HCT116 (cell line): ENCODE measurements at regions not wholly inside any gene's neighbourhood (a gene's known extent, or its start where the extent isn't known, plus 50 kb on each side); places are given as distances from the start of the nearest gene placed in this dataset.

ENCODE experiments used
- ATAC-seq: fragments of 200-7000 bp; cut with Tn5 transposase; 2 replicates; pipeline ENCODE4 v1.9.1; 2020; ENCODE audit warnings: mild to moderate bottlenecking, moderate library complexity
- BruUV-seq: library from RNA; stranded (reverse); fragments of 400-500 nt; replicated peaks from 2 replicates; lab custom pipeline; 2021; lab: Mats Ljungman, UMichigan
- CTCF ChIA-PET: fragments of 300-600 bp; sonication (Branson Sonifier 250); formaldehyde crosslinking; loops from one replicate; lab custom pipeline; 2021; ENCODE audit warnings: antibody characterized with exemption; lab: Charles Lee
- POLR2A ChIA-PET: fragments of 300-600, 350-600 bp; sonication (Branson Sonifier 250); formaldehyde crosslinking; loops from one replicate; lab custom pipeline; 2021; ENCODE audit warnings: antibody characterized with exemption; lab: Charles Lee
- RAD21 ChIA-PET, 2 experiments: fragments of 300-600 bp; sonication (Branson Sonifier 250); formaldehyde crosslinking; loops; one replicate each; lab custom pipeline; 2023; ENCODE audit warnings: low total read pairs in 2 of 2; ENCODE audit not compliant: uncharacterized antibody in 2 of 2, unreplicated experiment in 2 of 2, low non-redundant PET in 1 of 2; lab: Charles Lee
- DNase-seq: peaks from one replicate; pipeline ENCODE4 v3.0.0-alpha.2; 2010; ENCODE audit warnings: low read depth, low spot score
- H2AFZ ChIP-seq: fragments of 200-600 bp; shearing (Covaris generic), sonication (generic); 2 replicates; pipeline ENCODE4 v1.6.1; 2017; ENCODE audit warnings: low read depth, mixed run types, mixed read lengths, antibody characterized with exemption, low read length; ENCODE audit not compliant: poor library complexity, severe bottlenecking
- H3K27ac ChIP-seq: 2 replicates; pipeline ENCODE4 v1.5.1; 2012; ENCODE audit warnings: low read depth, low read length
- H3K27me3 ChIP-seq: fragments of 200-600 bp; sonication (generic); 2 replicates; pipeline ENCODE4 v1.6.1; 2016; ENCODE audit warnings: mixed run types, low read length, mixed read lengths; ENCODE audit not compliant: insufficient read depth
- H3K36me3 ChIP-seq, 2 experiments: fragments of 200-500 bp in 1 of 2; fragments of 200-600 bp in 1 of 2; sonication (Bioruptor generic) in 1 of 2; sonication (generic) in 1 of 2; 2 replicates each; pipeline versions ENCODE4 v1.5.1 to v1.6.1; 2014 to 2016; ENCODE audit warnings: low read length in 2 of 2, inconsistent platforms in 1 of 2, mixed read lengths in 1 of 2, mixed run types in 1 of 2; ENCODE audit not compliant: insufficient read depth in 2 of 2, control insufficient read depth in 1 of 2
- H3K4me1 ChIP-seq, 2 experiments: fragments of 200-600 bp in 1 of 2; sonication (generic) in 1 of 2; 2 replicates each; pipeline versions ENCODE4 v1.5.1 to v1.6.1; 2012 to 2017; ENCODE audit warnings: low read length in 2 of 2, inconsistent platforms in 1 of 2, mild to moderate bottlenecking in 1 of 2, mixed read lengths in 1 of 2, mixed run types in 1 of 2, moderate library complexity in 1 of 2; ENCODE audit not compliant: insufficient read depth in 2 of 2, control insufficient read depth in 1 of 2
- H3K4me2 ChIP-seq: fragments of 200-600 bp; sonication (generic); 2 replicates; pipeline ENCODE4 v1.6.1; 2017; ENCODE audit warnings: mixed run types, low read length, mixed read lengths
- H3K4me3 ChIP-seq, 2 experiments: fragments of 200-600 bp in 1 of 2; sonication (generic) in 1 of 2; replicated peaks in 1 of 2; 2 replicates each; pipeline ENCODE4 v1.5.1; 2011 to 2016; ENCODE audit warnings: low read length in 2 of 2, control low read depth in 1 of 2, low read depth in 1 of 2, mild to moderate bottlenecking in 1 of 2, mixed read lengths in 1 of 2, mixed run types in 1 of 2
- H3K79me2 ChIP-seq: fragments of 200-600 bp; sonication (generic); 2 replicates; pipeline ENCODE4 v1.6.1; 2017; ENCODE audit warnings: mild to moderate bottlenecking, mixed run types, low read length, moderate library complexity, mixed read lengths; ENCODE audit not compliant: insufficient read depth
- H3K9ac ChIP-seq: fragments of 200-600 bp; sonication (generic); 2 replicates; pipeline ENCODE4 v1.6.1; 2016; ENCODE audit warnings: low read length, mixed read lengths
- H3K9me2 ChIP-seq: fragments of 200-600 bp; sonication (generic), shearing (Covaris generic); 2 replicates; pipeline ENCODE4 v1.6.1; 2017; ENCODE audit warnings: mixed run types, mild to moderate bottlenecking, moderate library complexity; ENCODE audit not compliant: insufficient read depth
- H3K9me3 ChIP-seq, 2 experiments: fragments of 200-500 bp in 1 of 2; fragments of 200-600 bp in 1 of 2; sonication (Bioruptor generic) in 1 of 2; sonication (generic) in 1 of 2; 2 replicates each; pipeline ENCODE4 v1.6.1; 2014 to 2017; ENCODE audit warnings: low read length in 2 of 2, mixed read lengths in 2 of 2, inconsistent platforms in 1 of 2, low read depth in 1 of 2, mild to moderate bottlenecking in 1 of 2, mixed run types in 1 of 2, moderate library complexity in 1 of 2; ENCODE audit not compliant: control insufficient read depth in 1 of 2, insufficient read depth in 1 of 2
- H4K20me1 ChIP-seq: fragments of 200-600 bp; sonication (generic), shearing (Covaris generic); 2 replicates; pipeline ENCODE4 v1.6.1; 2017; ENCODE audit warnings: mixed run types, mild to moderate bottlenecking, moderate library complexity; ENCODE audit not compliant: insufficient read depth
- CBX3 ChIP-seq: IDR thresholded peaks from 2 replicates; pipeline ENCODE4 v1.6.1; 2012; ENCODE audit warnings: low read depth
- CEBPB ChIP-seq: IDR thresholded peaks from 2 replicates; pipeline ENCODE4 v1.6.1; 2012; ENCODE audit warnings: low read depth
- EZH2 ChIP-seq: fragments of 200-600 bp; sonication (generic); IDR thresholded peaks from 2 replicates; pipeline ENCODE4 v1.6.1; 2017; ENCODE audit warnings: antibody characterized with exemption, mixed run types
- FOSL1 ChIP-seq: IDR thresholded peaks from 2 replicates; pipeline ENCODE4 v1.6.1; 2012; ENCODE audit warnings: low read depth
- RAD21 ChIP-seq: IDR thresholded peaks from 2 replicates; pipeline ENCODE4 v1.6.1; 2012; ENCODE audit warnings: low read depth, mild to moderate bottlenecking
- ZFX ChIP-seq: fragments of 450-650 bp; IDR thresholded peaks from 2 replicates; pipeline ENCODE4 v1.6.1; 2017
- intact Hi-C: fragments of 100-400 bp; cut with micrococcal nuclease; formaldehyde crosslinking; loops from 2 replicates; pipeline ENCODE4 v1.10.0; 2022
- TF ChIP-seq, protein P1 (sequence below): IDR thresholded peaks from 2 replicates; pipeline ENCODE4 v1.6.1; 2012
- TF ChIP-seq, protein P2 (sequence below), 3 experiments: fragments of 200-600 bp in 1 of 3; sonication (generic) in 1 of 3; IDR thresholded peaks in 2 of 3; conservative IDR thresholded peaks in 1 of 3; 2 replicates each; pipeline ENCODE4 v1.5.1; 2012 to 2017; ENCODE audit warnings: low read depth in 2 of 3, low read length in 2 of 3, antibody characterized with exemption in 1 of 3, borderline replicate concordance in 1 of 3, control low read depth in 1 of 3, mild to moderate bottlenecking in 1 of 3, mixed read lengths in 1 of 3, mixed run types in 1 of 3, moderate library complexity in 1 of 3; ENCODE audit not compliant: insufficient read depth in 1 of 3

DNA sequence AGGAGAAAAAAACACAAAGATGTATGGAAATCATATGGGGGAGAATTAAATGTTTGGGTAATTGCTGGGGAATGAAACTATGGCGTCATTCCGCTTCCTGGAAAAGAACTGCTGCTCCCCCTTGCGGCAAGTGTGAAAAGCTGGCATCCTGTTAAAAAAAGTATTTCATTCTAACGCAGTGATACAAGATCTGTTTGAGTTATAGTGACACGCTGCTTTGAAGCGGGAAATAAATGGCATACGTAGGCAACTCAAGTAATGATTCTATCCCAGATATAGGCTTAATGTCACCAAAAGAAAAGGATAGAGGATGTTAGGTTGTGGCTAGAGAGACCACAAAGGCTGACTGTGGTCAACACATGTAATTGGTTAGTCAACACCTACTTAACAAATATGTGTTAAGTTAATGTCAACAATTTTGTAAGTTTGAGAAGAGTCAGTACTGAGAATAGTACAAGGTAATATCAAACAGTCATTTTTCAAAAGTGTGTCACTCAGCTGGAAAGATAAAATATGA, 70.2 kb upstream of the ALDH1A1 start:
- no TSS peak for BruUV-seq
- intact Hi-C loops: loop anchor here (5.0 kb wide), 2 partner anchors 151 to 166 kb away; no protein-coding TSS in a partner anchor
- POLR2A ChIA-PET: no interaction called here
- no peaks in the 10 kb centered on the region for H3K9me3 ChIP-seq
- H3K4me2 ChIP-seq: peak overlapping the region; percentile 22; the same call in 1 of the 2 replicates
- RAD21 ChIA-PET: interaction anchor here in 1 of 2 experiments (0.6 kb wide), 1 partner anchor 148 kb away, joined by 5 read pairs; no protein-coding TSS in a partner anchor
- 0 out of 4 replicates have a peak, but pooled peaks cover 0 to 4% of the 10 kb centered on the region in 2 experiments for H3K4me1 ChIP-seq
- DNase-seq (peak; percentile 62), ATAC-seq (peak; percentile 76)
- peak overlapping the region; percentile 97 for H2AFZ ChIP-seq
- no peaks in the 10 kb centered on the region for H4K20me1 ChIP-seq
- no peaks in the 10 kb centered on the region for H3K79me2 ChIP-seq
- CTCF ChIA-PET: interaction anchor here (0.8 to 2.0 kb wide), 20 partner anchors 9 to 197 kb away, joined by 3 to 35 read pairs (median 4); no protein-coding TSS in a partner anchor
- H3K27me3 ChIP-seq: no peaks in the 10 kb centered on the region
- H3K9ac ChIP-seq: no peak overlapping the region
- no peak overlapping the region for H3K4me3 ChIP-seq
- no peak overlapping the region for H3K27ac ChIP-seq
- no peaks in the 10 kb centered on the region for H3K9me2 ChIP-seq
- TF ChIP-seq CEBPB (0 out of 2 replicates have a peak, but pooled peaks have one; percentile 30), ZFX (no peak), EZH2 (no peak), RAD21 (peak; percentile 69), CBX3 (peak; percentile 78), FOSL1 (no peak)
- TF ChIP-seq, protein P1, sequence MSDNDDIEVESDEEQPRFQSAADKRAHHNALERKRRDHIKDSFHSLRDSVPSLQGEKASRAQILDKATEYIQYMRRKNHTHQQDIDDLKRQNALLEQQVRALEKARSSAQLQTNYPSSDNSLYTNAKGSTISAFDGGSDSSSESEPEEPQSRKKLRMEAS: no peak
- TF ChIP-seq, protein P2, sequence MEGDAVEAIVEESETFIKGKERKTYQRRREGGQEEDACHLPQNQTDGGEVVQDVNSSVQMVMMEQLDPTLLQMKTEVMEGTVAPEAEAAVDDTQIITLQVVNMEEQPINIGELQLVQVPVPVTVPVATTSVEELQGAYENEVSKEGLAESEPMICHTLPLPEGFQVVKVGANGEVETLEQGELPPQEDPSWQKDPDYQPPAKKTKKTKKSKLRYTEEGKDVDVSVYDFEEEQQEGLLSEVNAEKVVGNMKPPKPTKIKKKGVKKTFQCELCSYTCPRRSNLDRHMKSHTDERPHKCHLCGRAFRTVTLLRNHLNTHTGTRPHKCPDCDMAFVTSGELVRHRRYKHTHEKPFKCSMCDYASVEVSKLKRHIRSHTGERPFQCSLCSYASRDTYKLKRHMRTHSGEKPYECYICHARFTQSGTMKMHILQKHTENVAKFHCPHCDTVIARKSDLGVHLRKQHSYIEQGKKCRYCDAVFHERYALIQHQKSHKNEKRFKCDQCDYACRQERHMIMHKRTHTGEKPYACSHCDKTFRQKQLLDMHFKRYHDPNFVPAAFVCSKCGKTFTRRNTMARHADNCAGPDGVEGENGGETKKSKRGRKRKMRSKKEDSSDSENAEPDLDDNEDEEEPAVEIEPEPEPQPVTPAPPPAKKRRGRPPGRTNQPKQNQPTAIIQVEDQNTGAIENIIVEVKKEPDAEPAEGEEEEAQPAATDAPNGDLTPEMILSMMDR (IDR thresholded peaks at IDR 0.05 in 2 of 3, conservative IDR thresholded peaks at IDR 0.05 in 1 of 3; ENCODE audit: borderline replicate concordance in 1 of 3, insufficient read depth in 1 of 3, low read depth in 2 of 3, low read length in 2 of 3): peak; percentile 66 to 83 (median 82); a peak in 5 of 6 replicates
- no peaks in the 10 kb centered on the region for H3K36me3 ChIP-seq
